GM19467 (cell line): ENCODE measurements at regions not wholly inside any gene's neighbourhood (a gene's known extent, or its start where the extent isn't known, plus 50 kb on each side); places are given as distances from the start of the nearest gene placed in this dataset.
"Not testable (repeated sequence)": the region's sequence is repeated elsewhere in the genome, so short reads cannot be mapped to it uniquely, and the experiment has no call there.

Experiments used
- ATAC-seq: cut with Tn5 transposase; IDR thresholded peaks from one replicate; pipeline ENCODE4 v1.9.1; 2021; ENCODE audit warnings: mild to moderate bottlenecking, moderate library complexity; ENCODE audit not compliant: unreplicated experiment

DNA sequence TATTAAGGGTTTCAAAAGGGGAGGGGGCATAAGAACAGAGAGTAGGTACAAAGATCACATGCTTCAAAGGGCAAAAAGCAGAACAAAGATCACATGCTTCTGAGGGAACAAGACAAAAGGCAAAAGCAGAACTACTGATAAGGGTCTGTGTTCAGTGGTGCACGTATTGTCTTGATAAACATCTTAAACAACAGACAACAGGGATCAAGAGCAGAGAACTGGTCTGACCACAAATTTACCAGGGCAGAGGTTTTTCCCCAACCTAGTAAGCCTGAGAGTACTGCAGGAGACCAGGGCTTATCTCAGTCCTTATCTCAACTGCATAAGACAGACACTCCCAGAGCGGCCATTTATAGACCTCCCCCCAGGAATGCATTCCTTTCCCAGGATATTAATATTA is 900.2 kb upstream of the PRKX start:
- not testable (repeated sequence) for ATAC-seq

DNA sequence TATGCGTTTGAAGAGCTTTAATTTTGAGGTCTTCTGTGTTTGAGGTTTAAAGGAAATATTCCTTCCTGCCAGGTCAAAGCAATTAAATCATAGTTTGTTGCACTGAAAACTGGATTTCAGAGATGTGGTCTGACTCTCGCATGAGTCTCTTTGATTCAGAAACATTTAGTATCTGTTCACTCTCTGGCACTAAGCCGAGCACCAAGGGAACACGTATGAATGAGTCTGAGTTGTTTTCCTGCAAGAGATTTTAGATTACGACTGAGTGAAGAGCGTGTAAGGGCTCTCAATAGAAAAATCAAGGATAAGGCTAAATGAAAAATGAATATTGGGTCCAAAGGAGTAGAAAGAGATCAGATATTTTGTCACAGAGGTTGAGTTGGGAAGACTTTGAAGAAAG is 875.4 kb upstream of the PRKX start:
- no peak for ATAC-seq

DNA sequence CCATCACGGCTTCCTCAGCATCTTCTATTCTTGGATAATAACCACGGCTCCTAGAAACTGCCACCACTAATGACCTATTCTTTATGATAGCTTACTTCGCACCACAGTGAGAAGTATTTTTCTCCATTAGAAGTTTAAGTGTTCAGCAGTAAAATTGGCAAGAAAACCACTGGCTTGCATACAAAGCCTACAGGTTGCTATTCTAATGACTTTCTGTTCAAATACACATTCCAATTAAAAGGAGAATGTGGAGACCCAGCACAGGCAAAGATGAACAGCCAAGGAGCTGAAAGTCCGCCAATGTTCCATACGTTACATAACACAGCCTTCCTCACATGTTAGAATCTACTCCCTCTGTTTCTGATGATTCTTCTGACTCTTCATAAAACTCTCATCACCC is 875.0 kb upstream of the PRKX start:
- ATAC-seq, result no peak

DNA sequence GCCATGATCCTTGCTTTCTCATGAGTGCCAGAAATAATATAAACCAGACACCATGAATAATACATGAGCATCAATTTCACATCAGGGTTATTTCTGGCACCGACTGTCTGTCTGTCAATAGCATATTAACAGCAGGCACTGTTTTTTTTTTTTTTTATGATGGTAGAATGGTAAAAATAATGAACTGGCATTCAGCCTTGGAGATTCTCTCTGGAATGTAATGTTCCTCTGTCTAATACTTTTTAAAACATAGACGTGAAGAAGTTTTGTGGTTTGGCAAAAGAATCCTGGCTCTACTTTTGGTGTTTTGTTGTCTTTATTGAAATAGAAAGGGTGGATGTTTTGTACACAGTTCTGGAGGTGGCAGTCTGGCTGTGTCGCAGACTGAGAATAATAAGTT is 874.6 kb upstream of the PRKX start:
- ATAC-seq, result no peak

DNA sequence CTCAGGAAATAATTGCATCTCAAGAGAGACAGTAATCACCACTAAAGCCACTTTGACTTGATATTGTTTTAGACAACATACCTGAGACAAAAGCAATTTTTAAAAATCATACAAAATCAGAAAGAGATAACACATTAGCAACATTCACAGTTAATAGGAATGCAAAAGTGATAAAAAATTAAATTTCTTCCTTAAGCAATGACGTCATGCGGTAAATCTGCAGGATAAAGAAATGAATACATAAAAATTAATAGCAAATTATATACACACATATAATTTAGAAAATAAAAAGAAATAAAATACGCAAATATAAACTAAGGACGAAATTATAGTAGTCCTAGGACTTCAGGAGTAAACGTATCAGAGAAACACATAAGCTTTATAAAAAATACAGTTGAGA is 866.5 kb upstream of the PRKX start:
- no peak for ATAC-seq

DNA sequence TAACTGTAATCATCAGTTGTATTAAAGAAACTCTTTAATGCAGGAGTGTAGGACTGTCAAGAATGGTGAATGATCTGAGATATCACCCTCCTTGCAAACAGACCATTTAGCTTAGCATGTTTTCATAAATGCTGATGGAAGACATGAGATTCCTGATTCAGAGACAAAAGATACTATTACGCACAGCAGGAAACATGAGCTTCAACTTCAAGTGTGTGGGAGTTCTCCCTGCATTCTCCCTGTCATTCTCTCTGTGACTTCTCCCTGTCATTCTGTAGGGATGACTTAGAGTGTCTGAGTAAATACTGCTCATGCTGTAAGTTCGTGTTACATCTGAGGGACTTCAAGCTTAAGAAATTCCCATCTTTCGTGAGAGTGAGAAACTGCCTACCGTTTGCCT is 866.0 kb upstream of the PRKX start:
- no peak for ATAC-seq

DNA sequence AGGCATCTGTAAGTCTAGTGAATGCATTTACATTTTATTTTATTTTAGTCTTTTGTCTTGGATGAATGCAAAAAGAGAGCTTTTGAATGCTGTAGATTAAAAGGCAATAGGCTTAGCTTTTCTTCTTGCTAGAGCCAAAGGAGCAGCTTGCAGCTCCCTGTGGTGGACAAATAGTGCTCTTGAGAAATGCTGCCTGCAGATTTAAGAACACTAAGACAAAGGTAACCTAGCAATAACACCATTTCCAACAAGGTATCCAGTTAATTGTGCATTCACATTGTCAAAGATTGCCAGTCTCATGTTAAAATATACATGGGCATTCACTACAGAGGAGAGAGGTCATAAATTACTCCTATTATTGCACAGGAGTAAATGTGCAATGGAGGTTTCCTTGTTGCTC is 859.2 kb upstream of the PRKX start:
- ATAC-seq, result no peak

DNA sequence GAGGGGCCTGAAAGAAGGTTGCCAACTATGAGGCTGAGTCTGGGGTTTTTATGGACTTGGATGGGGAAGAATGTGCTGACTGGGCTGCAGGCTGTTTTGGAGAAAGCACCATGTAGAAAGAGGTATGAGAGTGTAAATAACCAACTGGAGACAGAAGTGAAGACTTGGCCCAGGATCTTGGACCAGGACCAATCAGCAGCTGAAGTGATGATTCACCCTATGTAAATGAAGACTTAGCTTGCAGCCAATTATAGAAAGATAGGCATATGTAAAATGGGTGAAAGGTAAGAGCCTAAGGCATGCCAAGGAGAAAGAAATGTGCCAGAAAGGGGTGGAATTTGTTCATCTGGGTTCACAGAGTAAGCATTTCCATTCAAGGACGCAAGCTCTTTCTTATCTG is 856.7 kb upstream of the PRKX start:
- no peak for ATAC-seq

DNA sequence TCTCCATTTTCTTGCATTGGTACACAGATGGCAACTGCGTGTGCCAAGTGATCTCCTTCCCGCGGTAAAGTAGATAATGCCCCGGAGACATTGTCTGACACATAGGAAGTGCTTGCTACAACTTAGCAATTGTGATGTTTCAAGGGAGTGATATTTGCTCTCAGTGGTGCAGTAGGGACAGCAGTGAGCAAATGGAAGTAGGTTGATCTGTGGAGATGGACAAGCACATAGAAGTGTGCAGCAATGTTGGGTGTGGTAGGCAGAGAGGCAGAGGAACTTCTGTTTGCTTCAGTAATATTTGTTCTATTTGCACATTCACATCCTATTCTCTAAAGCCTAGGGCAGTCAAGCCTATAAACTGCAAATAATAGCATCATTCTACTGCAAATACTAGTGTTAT is 846.7 kb upstream of the PRKX start:
- no peak for ATAC-seq

DNA sequence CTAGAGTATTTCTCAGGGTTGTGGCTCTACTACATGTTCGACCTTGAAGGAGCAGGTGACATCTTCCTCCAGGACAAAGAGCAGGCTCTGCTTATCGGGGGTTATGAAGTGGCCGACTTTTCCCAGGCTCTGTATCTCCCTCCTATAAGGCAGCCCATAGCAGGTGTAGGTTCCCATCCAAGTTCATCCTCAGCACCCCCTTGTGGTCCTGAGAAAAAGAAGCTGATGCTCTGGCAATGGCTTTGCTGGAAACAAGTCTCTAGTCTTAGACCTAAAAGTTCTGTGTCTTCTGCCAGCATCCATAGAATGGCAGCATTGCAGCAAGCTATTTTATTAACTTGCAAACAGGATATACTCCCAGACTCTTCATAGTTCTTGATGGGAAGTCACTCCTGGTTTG is 836.6 kb upstream of the PRKX start:
- no peak for ATAC-seq

DNA sequence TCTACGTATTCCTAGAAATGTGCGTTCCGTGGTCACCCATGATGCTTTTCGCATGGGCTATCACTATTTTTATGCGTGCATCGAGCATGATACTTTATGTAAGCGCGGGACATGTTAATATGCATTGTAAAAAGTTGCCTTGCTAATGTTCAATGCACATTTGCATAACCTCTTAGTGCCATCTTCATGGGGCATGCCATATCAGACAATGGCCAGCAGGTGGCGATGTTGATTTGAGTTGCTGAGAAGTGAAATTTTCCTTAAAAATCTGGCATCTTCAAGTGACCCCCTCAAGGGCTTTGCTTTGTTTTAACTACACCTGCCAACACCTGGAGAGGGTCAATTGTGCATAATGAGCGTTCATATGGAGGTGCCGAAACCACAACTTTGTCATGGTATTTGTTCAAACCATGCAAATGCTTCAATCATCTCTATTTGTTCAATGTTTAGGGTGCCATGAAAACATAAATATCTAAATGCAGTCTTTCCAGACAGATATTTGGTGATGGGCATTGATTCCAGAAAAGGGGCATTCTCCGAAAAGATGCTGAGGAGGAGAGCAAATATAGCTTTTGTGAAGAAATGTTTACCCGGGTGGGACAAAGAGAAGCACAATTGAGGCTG is 833.9 kb upstream of the PRKX start:
- no peak for ATAC-seq

DNA sequence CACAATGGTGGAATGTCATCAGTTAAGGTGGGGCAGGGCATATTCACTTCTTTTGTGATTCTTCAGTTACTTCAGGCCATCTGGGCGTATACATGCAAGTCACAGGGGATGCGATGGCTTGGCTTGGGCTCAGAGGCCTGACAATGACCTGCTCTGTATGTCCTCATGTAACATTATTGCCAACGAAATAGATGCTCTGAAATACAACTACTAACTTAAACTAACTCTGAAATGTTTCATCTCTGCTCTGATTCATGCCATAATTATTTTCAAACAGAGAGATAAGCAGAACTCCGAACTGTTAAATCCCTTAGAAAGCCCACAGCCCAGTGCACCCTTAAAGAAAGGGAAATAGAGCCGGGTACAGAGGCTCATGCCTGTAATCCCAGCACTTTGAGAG is 832.7 kb upstream of the PRKX start:
- ATAC-seq, result not testable (repeated sequence)

DNA sequence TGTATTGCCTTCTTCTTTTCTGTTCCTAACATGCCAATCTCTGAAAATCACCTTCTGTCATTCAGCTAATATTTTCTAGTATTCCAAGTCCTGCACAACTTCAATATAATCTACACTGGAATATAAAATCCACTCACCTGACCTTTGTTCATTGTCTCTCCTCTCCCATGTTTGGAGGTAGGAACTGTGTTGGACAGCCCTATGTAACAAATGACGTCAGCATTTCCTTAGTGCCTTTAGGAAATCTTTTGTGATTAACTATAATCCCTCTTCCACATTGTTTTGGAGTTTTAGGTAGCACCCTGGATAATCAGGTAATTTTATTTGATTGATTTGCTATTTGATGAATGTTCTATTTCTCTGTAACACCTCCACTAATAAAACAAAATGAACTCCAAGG is 814.8 kb upstream of the PRKX start:
- no peak for ATAC-seq

DNA sequence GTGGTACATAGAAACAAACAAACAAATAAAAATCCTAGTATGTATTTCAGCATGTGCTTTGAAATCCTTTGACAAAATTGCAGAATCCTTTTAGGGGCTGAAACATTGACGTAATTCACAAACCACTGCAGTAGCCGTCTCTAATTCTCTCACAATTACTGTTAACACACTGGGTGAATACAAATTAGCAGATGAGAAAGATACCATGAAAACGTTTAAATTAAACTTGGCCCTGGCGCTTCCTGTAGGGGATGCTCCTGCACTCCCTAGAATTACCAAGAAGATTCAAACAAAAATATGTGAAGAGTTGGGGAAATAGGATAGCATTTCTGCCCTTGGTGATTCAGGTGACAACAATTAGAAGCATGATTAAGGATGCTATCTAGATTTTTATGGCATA is 772.5 kb upstream of the PRKX start:
- ATAC-seq, result no peak

DNA sequence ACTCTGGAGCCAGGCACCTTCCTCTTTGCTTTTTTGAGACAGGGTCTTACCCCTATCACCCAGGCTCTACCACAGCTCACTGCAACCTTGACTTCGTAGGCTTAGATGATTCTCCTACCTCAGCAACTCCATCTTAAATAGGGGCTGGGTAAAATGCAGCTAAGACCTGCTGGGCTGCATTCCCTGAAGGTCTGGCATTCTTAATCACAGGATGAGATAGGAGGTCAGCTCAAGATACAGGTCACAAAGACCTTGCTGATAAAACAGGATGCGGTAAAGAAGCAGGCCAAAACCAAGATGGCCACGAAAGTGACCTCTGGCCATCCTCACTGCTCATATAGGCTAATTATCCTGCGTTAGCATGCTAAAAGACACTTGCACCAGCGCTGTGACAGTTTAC is 770.8 kb upstream of the PRKX start:
- no peak for ATAC-seq

DNA sequence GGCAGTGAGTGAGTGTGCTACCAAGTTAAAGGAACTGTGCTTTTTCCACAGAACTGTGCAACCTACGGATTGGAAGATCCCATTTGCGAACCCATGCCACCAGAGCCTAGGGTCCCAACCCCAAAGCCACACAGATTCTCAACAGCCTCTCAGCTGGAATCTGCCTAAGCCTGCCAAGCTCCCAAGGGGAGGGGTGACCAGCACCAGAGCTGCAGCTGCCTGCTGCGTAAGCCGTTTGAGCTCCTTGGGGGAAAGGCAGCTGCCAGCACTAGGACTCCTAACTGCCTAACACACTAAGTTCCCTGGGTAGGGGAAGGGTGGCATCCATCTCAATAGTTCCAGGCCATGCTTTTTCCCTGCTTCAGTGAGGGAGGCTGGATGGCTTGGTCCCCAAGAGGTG is 738.1 kb upstream of the PRKX start:
- no peak for ATAC-seq

DNA sequence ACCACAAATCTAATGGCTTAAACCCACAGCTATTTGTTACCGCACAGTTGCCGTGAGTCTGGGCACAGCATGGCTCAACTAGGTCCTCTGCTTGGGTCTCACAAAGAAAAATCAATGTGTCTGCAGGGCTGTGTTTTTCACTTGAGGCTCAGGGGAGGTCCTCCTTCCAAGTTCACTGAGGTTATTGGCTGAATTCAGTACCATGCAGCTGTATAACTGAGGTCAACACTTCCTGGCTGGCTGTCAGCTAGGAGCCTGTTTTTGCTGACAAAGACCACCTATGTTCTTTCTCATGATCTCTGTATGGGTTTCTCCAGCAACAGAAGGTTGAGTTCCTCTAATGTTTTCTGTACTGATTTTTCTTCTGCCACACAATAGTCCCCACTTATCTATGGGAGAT is 736.7 kb upstream of the PRKX start:
- no peak for ATAC-seq

DNA sequence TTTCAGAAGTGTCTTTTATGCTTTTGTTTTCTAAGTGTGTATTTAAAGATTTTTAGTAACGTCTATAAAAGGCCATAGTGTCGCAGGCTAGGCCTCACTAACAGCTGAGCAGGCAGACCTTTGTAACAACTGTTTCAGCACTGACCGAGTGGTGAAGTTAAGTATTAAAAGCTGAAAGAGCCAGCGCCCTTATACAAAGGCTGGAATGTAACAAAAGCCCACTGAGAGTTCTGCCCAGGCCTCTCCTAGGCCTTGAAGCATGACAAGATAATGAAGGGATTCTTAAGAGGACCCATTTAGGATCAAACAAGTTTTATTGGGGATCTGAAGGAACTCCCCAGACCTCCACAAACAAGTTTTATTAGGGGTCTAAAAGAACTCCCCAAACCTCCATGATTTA is 722.5 kb upstream of the PRKX start:
- ATAC-seq, result no peak

DNA sequence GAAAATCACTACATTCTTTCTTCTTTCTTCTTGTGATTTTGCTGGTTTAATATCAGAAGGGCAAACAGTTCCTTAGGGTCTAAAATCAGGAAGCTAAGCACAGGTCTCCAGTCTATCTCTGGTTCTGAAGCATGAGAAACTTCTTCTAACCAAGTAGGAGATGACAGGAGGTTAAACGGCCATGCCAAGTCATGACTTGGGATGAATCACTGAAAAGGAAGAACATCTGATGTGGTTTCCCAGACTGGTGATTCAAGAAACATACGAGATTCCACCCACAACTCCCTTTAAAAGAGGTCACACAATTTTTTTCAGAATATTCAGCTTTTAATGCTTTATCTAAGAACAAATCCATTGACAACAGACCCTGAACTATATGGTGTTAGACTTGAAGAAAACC is 684.0 kb upstream of the PRKX start:
- no peak for ATAC-seq

DNA sequence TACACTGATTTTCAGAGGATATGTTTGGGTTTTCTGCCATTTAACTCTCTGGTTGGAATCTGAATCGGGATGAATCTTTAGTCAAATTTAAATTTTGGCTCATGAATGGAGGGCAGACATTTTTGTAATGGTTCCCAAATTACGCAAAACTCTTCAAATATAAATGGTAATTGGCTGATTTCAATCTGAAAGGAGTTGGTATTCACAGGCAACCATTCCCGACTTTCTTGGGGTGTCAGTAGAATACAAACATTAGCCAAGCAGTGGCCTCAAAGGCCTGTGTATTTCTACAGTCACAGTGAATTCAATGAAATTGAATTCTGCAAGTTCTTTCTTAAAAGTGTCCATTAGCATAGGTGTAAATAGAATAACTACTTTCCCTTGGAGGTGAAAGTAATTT is 668.8 kb upstream of the PRKX start:
- no peak for ATAC-seq

DNA sequence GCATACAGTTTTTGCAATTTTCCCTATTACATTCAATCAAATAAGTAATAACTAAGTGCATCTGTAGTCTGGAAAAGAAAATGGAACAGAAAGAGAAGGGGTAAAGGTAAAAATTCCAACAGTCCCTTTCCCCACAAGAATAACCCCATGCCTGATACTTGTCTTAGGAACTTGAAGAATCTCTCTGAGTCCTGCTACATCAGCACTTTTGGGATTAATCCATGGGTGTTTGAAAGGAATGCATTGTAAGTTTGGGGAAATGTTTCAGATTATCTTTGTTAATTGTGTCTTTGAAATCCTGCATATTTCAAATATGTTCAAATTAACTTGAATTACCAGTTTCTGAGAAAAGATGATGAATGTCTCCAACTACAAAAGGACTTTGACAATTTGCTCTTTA is 667.3 kb upstream of the PRKX start:
- no peak for ATAC-seq

DNA sequence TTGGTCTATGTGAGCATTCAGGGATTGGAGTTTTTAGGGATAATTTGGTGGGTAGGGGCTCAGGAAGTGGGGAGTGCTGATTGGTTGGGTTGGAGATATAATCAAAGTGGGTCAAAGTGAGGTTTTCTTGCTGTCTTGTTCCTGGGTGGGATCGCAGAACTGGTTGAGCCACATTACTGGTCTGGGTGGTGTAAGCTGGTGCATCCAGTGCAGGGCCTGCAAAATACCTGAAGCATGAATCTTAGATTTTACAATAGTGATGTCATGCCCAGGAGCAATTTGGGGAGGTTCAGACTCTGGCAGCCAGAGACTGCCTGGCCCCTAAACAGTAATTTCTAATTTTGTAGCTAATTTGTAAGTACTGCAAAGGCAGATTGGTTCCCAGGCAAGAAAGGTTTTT is 665.6 kb upstream of the PRKX start:
- no peak for ATAC-seq

DNA sequence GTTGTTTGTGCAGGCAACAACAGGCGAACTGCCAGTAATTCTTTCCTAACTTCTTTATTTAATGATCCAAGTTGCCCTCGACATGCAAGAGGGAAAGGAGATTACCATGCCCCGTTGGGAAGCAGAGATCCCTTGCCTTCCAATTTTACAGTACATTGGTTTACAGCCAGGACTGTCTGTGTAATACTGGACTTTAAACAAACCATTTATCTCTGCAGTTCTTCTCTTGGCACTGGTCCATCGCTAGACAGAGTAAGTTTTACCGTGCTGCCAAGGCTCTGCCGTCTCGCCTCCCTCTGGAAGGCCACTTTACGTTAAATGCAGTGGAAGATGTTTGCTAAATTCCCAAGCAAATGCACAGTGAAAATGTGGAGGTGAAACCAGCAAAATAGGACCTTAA is 660.3 kb upstream of the PRKX start:
- no peak for ATAC-seq

DNA sequence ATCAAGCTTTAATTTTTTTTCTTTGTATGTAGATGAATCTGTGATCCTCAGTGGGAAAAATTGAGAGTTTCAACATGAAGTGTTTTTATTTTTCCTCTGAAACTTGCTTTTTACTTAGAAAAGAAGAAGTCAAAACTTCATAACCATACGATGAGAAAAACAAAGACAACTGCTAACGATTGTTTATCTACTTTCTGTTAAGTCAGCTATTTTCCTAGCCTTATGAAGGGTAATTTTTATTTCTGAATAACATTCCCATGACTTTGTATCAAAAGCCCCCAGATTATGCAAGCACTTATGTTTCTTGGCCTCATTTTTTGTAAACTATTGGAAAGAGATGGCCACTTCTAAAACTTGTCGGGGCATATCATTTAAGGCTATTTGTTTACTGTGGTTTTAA is 645.1 kb upstream of the PRKX start:
- ATAC-seq, result no peak
